H1 (cell line): ENCODE measurements at regions not wholly inside any gene's neighbourhood (a gene's known extent, or its start where the extent isn't known, plus 50 kb on each side); places are given as distances from the start of the nearest gene placed in this dataset.

Source experiments
- SAP30 ChIP-seq: fragments of 300-600 bp; sonication (generic); IDR thresholded peaks from 2 replicates; pipeline ENCODE4 v1.7.1; 2012; ENCODE audit warnings: low read length, moderate library complexity, mild to moderate bottlenecking, inconsistent platforms; ENCODE audit not compliant: insufficient read depth, insufficient replicate concordance

DNA sequence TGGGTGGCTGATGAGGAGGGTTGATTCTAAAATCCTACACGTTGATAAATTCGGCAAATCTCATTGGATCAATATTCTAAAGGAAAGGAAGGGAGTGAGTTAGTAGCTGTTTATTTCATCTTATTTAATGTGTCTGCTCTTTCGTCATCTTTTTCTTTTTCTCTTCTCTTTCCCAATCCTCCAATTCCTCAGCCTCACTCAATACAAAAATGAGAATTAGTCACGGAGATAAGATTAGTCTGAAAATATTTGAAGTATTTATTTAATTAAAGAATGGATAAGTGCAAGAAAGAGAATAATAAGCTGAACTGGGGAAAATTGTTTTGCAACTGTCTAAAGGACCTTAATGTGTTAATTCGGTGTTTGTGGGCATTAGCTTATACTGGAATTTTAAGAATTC is 1095.1 kb downstream of the DTWD2 start (continued):
- no peak for TF ChIP-seq SAP30
